Liver (tissue), 8 donors: ENCODE measurements at regions not wholly inside any gene's neighbourhood (a gene's known extent, or its start where the extent isn't known, plus 50 kb on each side); places are given as distances from the start of the nearest gene placed in this dataset.

Experiments used
- DNase-seq: peaks from one replicate; pipeline ENCODE4 v3.0.0-alpha.2; 2017; ENCODE audit warnings: low spot score
- H3K27ac ChIP-seq, 2 donors: one replicate each; pipeline ENCODE4 v1.7.0; 2013; ENCODE audit warnings: inconsistent platforms in 2 of 2, low read length in 2 of 2, control low read depth in 1 of 2, low read depth in 1 of 2, mild to moderate bottlenecking in 1 of 2
- H3K27me3 ChIP-seq, 4 donors: one replicate each; pipeline versions ENCODE4 v1.6.1 to v1.7.0; 2013; ENCODE audit warnings: low read length in 3 of 4, inconsistent platforms in 1 of 4, mild to moderate bottlenecking in 1 of 4, moderate library complexity in 1 of 4; ENCODE audit not compliant: control insufficient read depth in 4 of 4, insufficient read depth in 4 of 4
- H3K36me3 ChIP-seq, 4 donors: one replicate each; pipeline versions ENCODE4 v1.6.1 to v1.7.0; 2013; ENCODE audit warnings: low read length in 3 of 4, mild to moderate bottlenecking in 3 of 4, low read depth in 1 of 4, moderate library complexity in 1 of 4; ENCODE audit not compliant: control insufficient read depth in 4 of 4, insufficient read depth in 3 of 4
- H3K4me1 ChIP-seq, 4 donors: one replicate each; pipeline versions ENCODE4 v1.6.1 to v1.7.0; 2013; ENCODE audit warnings: low read length in 3 of 4, mild to moderate bottlenecking in 3 of 4, moderate library complexity in 1 of 4; ENCODE audit not compliant: control insufficient read depth in 4 of 4, insufficient read depth in 4 of 4
- H3K4me3 ChIP-seq, 3 donors: one replicate each; pipeline versions ENCODE4 v1.6.1 to v1.7.0; 2013; ENCODE audit warnings: low read length in 3 of 3, control low read depth in 1 of 3, low read depth in 1 of 3, mild to moderate bottlenecking in 1 of 3
- H3K9ac ChIP-seq, 2 donors: one replicate each; pipeline ENCODE4 v1.7.0; 2013; ENCODE audit warnings: low read length in 2 of 2, mild to moderate bottlenecking in 2 of 2, moderate library complexity in 2 of 2, control low read depth in 1 of 2, low read depth in 1 of 2
- H3K9me3 ChIP-seq, 4 donors: one replicate each; pipeline versions ENCODE4 v1.6.1 to v1.7.0; 2013; ENCODE audit warnings: low read length in 3 of 4; ENCODE audit not compliant: control insufficient read depth in 4 of 4
- ATF3 ChIP-seq: IDR thresholded peaks from 2 replicates; pipeline ENCODE4 v1.6.1; 2016; ENCODE audit warnings: antibody characterized with exemption
- EGR1 ChIP-seq, 2 donors: IDR thresholded peaks; 2 replicates each; pipeline ENCODE4 v1.6.1; 2016 to 2018; ENCODE audit warnings: antibody characterized with exemption in 2 of 2, low read depth in 2 of 2
- FOXA1 ChIP-seq: IDR thresholded peaks from 2 replicates; pipeline ENCODE4 v1.6.1; 2016; ENCODE audit warnings: antibody characterized with exemption
- GABPA ChIP-seq, 2 donors: IDR thresholded peaks in 1 of 2; conservative IDR thresholded peaks in 1 of 2; 2 replicates each; pipeline ENCODE4 v1.6.1; 2016; ENCODE audit warnings: antibody characterized with exemption in 2 of 2, mild to moderate bottlenecking in 1 of 2, moderate library complexity in 1 of 2
- HNF4A ChIP-seq, 2 donors: conservative IDR thresholded peaks; 2 replicates each; pipeline ENCODE4 v1.6.1; 2016; ENCODE audit warnings: antibody characterized with exemption in 2 of 2, mild to moderate bottlenecking in 2 of 2
- HNF4G ChIP-seq: IDR thresholded peaks from 2 replicates; pipeline ENCODE4 v1.6.1; 2016; ENCODE audit warnings: antibody characterized with exemption
- JUND ChIP-seq, 2 donors: IDR thresholded peaks; 2 replicates each; pipeline ENCODE4 v1.6.1; 2016; ENCODE audit warnings: antibody characterized with exemption in 2 of 2
- MAX ChIP-seq: IDR thresholded peaks from 2 replicates; pipeline ENCODE4 v1.6.1; 2016; ENCODE audit warnings: antibody characterized with exemption
- NR2F2 ChIP-seq: IDR thresholded peaks from 2 replicates; pipeline ENCODE4 v1.6.1; 2016; ENCODE audit warnings: antibody characterized with exemption
- RAD21 ChIP-seq, 2 donors: IDR thresholded peaks; 2 replicates each; pipeline ENCODE4 v1.6.1; 2016; ENCODE audit warnings: antibody characterized with exemption in 2 of 2, mild to moderate bottlenecking in 2 of 2
- RXRA ChIP-seq, 2 donors: IDR thresholded peaks; 2 replicates each; pipeline ENCODE4 v1.6.1; 2017 to 2018; ENCODE audit warnings: antibody characterized with exemption in 2 of 2, mild to moderate bottlenecking in 1 of 2
- TAF1 ChIP-seq: conservative IDR thresholded peaks from 2 replicates; pipeline ENCODE4 v1.6.1; 2016; ENCODE audit warnings: antibody characterized with exemption, mild to moderate bottlenecking
- ZBTB33 ChIP-seq: IDR thresholded peaks from 2 replicates; pipeline ENCODE4 v1.6.1; 2016; ENCODE audit warnings: antibody characterized with exemption
- WGBS: extraction: QIAGEN DNeasy Blood & Tissue Kit; methylation state at CpG from one replicate; pipeline ENCODE4 v1.1.7; 2013; 5-methylcytosine and 5-hydroxymethylcytosine counted together
- TF ChIP-seq, protein P1 (sequence below): fragments of 150-350 bp; IDR thresholded peaks from 2 replicates; pipeline ENCODE4 v1.5.1; 2017; ENCODE audit warnings: improper control_type of control experiment, low read depth, low read length; ENCODE audit not compliant: missing input control
- TF ChIP-seq, protein P2 (sequence below): IDR thresholded peaks from 2 replicates; pipeline ENCODE4 v1.6.1; 2016; ENCODE audit warnings: antibody characterized with exemption, mild to moderate bottlenecking
- donor health status: healthy.
- donor health status: healthy.
- donor health status: healthy.
- donor health status: healthy.
- donor health status: healthy.

DNA sequence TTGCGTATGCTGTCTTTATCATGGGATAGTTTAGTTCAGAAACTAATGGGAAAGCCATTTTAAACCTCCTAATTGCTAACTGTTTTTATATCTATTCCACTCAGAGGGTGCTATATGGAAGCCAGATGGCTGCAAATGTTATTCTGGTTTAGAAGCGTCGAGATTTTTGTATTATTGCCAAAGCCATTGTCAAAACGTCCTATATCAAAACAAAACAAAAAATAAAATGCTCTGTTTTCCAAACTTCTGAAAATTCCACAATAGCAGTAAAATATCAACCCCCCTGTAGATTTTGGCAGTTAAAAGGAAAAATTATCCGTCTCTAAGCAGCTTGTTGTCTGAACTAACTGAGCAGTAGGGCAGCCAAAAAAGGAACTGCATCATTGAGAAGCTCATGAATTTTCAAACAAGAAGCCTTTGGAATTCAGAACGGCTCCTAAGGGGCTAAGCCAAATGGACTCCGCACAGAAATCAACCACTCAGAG is 195.4 kb upstream of the CWC22 start:
- H3K9ac ChIP-seq = no peak overlapping the region
- H3K36me3 ChIP-seq = no peaks in the 10 kb centered on the region
- H3K27me3 ChIP-seq = no peaks in the 10 kb centered on the region
- TF ChIP-seq, protein P1, sequence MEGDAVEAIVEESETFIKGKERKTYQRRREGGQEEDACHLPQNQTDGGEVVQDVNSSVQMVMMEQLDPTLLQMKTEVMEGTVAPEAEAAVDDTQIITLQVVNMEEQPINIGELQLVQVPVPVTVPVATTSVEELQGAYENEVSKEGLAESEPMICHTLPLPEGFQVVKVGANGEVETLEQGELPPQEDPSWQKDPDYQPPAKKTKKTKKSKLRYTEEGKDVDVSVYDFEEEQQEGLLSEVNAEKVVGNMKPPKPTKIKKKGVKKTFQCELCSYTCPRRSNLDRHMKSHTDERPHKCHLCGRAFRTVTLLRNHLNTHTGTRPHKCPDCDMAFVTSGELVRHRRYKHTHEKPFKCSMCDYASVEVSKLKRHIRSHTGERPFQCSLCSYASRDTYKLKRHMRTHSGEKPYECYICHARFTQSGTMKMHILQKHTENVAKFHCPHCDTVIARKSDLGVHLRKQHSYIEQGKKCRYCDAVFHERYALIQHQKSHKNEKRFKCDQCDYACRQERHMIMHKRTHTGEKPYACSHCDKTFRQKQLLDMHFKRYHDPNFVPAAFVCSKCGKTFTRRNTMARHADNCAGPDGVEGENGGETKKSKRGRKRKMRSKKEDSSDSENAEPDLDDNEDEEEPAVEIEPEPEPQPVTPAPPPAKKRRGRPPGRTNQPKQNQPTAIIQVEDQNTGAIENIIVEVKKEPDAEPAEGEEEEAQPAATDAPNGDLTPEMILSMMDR = no peak
- TF ChIP-seq ATF3 = no peak
- no peak for TF ChIP-seq MAX
- TF ChIP-seq TAF1 = no peak
- TF ChIP-seq RXRA (IDR thresholded peaks at IDR 0.05) = no peak
- TF ChIP-seq, protein P2, sequence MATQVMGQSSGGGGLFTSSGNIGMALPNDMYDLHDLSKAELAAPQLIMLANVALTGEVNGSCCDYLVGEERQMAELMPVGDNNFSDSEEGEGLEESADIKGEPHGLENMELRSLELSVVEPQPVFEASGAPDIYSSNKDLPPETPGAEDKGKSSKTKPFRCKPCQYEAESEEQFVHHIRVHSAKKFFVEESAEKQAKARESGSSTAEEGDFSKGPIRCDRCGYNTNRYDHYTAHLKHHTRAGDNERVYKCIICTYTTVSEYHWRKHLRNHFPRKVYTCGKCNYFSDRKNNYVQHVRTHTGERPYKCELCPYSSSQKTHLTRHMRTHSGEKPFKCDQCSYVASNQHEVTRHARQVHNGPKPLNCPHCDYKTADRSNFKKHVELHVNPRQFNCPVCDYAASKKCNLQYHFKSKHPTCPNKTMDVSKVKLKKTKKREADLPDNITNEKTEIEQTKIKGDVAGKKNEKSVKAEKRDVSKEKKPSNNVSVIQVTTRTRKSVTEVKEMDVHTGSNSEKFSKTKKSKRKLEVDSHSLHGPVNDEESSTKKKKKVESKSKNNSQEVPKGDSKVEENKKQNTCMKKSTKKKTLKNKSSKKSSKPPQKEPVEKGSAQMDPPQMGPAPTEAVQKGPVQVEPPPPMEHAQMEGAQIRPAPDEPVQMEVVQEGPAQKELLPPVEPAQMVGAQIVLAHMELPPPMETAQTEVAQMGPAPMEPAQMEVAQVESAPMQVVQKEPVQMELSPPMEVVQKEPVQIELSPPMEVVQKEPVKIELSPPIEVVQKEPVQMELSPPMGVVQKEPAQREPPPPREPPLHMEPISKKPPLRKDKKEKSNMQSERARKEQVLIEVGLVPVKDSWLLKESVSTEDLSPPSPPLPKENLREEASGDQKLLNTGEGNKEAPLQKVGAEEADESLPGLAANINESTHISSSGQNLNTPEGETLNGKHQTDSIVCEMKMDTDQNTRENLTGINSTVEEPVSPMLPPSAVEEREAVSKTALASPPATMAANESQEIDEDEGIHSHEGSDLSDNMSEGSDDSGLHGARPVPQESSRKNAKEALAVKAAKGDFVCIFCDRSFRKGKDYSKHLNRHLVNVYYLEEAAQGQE = no peak
- no peak for TF ChIP-seq NR2F2
- TF ChIP-seq GABPA (IDR thresholded peaks at IDR 0.05 in 1 of 2, conservative IDR thresholded peaks at IDR 0.05 in 1 of 2) = no peak
- TF ChIP-seq EGR1 (IDR thresholded peaks at IDR 0.05; ENCODE audit: low read depth in 2 of 2) = no peak
- TF ChIP-seq ZBTB33 = no peak
- no peak for TF ChIP-seq FOXA1
- no peak for TF ChIP-seq JUND (IDR thresholded peaks at IDR 0.05)
- TF ChIP-seq HNF4A (conservative IDR thresholded peaks at IDR 0.05) = no peak
- 64% methylated on average over 7 of the region's 7 CpGs for WGBS
- no peaks in the 10 kb centered on the region for H3K9me3 ChIP-seq
- H3K4me1 ChIP-seq = no peaks in the 10 kb centered on the region
- DNase-seq = no peak
- no peak overlapping the region for H3K27ac ChIP-seq
- no peak overlapping the region for H3K4me3 ChIP-seq

- no peaks in the 10 kb centered on the region for H3K36me3 ChIP-seq
- no peaks in the 10 kb centered on the region for H3K9me3 ChIP-seq
- H3K9ac ChIP-seq = no peak overlapping the region
- no peak overlapping the region for H3K4me3 ChIP-seq
- no peaks in the 10 kb centered on the region for H3K27me3 ChIP-seq
- peaks cover 0 to 8% (median 0%) of the 10 kb centered on the region in 4 donors for H3K4me1 ChIP-seq
- no peak overlapping the region for H3K27ac ChIP-seq
- no peak for DNase-seq
- 70% methylated on average over 2 of the region's 2 CpGs for WGBS
- TF ChIP-seq TAF1 (no peak), FOXA1 (no peak), HNF4A (conservative IDR thresholded peaks at IDR 0.05) (no peak), JUND (IDR thresholded peaks at IDR 0.05) (no peak), RXRA (IDR thresholded peaks at IDR 0.05) (no peak), RAD21 (IDR thresholded peaks at IDR 0.05) (no peak), EGR1 (IDR thresholded peaks at IDR 0.05; ENCODE audit: low read depth in 2 of 2) (no peak), HNF4G (no peak), GABPA (IDR thresholded peaks at IDR 0.05 in 1 of 2, conservative IDR thresholded peaks at IDR 0.05 in 1 of 2) (no peak), ZBTB33 (no peak)
- TF ChIP-seq, protein P1 = no peak
These were observed 189.4 kb upstream of the CWC22 start for GRCh38 chr2:180196419-180196977.
